HG03064 (cell line): ENCODE measurements at regions not wholly inside any gene's neighbourhood (a gene's known extent, or its start where the extent isn't known, plus 50 kb on each side); places are given as distances from the start of the nearest gene placed in this dataset.

Source experiments
- ATAC-seq: cut with Tn5 transposase; IDR thresholded peaks from one replicate; pipeline ENCODE4 v1.9.1; 2021; ENCODE audit warnings: low read depth; ENCODE audit not compliant: unreplicated experiment

GRCh38 chr13:106734198-106734597 lies 166.3 kb upstream of the ARGLU1 start:
- no peak for ATAC-seq

DNA sequence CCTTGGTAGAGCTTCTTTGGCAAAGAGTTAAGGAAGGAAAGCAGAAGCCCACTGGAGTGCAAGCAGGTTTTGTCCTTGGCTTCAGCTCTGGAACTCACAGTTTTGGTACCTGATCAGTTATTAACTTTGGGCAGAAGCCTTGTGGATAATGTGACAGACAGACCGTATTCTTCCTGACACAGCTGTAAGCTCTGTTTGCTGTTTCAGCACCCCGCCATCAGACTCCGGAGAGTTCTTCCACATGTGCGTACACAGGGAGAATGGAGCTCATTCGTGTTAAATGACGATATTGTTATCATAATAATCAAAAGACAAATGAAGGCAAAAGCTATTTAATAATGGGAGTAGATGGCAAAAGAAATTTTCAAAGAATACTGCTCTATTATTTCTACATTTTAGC lies 155.1 kb upstream of the ARGLU1 start:
- ATAC-seq, result no peak

DNA sequence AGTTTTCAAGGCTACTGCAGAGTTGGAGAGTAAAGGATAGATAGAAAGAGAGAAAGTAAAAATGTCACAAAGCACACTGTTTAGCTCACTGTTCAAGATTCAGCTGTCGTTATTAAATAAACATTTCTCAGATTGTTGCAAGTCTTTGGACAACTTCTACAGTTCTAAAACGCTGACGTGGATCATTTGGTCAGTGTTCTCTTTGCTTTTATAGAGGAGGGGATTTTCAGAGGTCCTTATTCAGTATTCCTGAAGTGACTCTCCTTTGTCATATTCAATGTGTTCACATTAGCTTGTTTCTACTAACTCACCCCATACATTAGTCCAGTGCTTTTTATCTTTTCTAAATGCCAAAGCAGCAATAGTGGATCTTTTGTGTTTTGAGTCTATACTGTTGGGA lies 154.7 kb upstream of the ARGLU1 start:
- ATAC-seq, result no peak

- ATAC-seq, result no peak
These were observed 153.7 kb upstream of the ARGLU1 start for GRCh38 chr13:106721599-106721998.

- no peak for ATAC-seq
These were observed 146.5 kb upstream of the ARGLU1 start for GRCh38 chr13:106714271-106714982.

GRCh38 chr13:106712381-106712780 lies 144.4 kb upstream of the ARGLU1 start:
- no peak for ATAC-seq

DNA sequence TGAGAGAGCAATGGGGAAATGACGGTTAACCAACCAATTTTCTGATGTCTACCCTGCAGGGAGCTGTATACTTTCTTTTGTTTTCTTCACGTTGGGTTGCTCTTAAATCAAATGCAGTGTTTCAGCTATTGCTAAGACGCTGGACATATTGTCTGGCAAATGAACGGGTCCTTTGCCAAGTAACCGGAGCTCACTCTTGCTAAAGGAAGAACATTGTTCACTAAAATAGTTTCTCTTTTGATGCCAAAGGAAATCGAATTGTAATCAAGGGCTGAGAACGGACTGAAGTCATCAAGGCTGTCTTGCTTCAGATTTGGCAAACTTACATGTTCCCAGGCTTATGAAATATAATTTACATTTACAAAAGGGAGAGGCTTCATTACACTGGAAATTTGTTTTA lies 142.3 kb upstream of the ARGLU1 start:
- ATAC-seq, result no peak

DNA sequence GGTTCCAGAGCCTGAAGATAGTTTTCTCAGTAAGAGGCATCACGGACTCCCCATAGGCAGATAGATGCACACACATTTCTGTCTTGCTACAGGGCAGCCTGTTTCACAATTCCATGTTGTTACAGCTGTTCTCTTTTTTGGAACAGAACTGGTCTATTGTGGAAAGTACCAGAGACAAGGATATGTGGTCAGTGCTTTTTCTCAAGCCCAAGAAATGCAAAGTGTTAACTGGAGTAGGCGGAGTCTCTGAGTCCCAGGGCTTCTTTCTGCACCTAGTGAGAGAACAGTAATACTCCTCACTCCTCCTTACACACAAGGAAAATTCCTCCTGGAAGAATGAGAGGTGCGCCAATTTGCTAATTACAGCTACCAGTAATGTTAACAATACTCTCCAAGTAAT lies 141.6 kb upstream of the ARGLU1 start:
- no peak for ATAC-seq

DNA sequence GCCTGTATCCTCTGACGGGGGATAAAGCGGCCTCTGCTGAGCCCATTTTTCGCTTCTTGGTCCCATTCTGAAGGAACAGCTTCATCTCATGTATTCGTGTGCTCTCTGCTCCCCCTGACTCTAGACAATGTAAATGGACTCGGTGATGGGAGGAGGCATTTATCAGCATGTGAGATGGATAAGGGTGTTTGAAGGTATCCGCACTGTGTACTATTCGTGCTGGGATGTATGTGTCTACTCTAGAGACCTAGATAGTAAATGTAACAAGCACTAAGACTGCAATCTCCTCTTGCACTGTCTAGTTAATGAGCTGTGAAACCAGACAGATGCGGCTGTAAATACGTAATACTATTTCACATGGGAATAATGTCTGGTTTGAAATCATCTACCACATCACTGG lies 134.6 kb upstream of the ARGLU1 start:
- no peak for ATAC-seq

GRCh38 chr13:106701771-106702341 lies 133.9 kb upstream of the ARGLU1 start:
- no peak for ATAC-seq

DNA sequence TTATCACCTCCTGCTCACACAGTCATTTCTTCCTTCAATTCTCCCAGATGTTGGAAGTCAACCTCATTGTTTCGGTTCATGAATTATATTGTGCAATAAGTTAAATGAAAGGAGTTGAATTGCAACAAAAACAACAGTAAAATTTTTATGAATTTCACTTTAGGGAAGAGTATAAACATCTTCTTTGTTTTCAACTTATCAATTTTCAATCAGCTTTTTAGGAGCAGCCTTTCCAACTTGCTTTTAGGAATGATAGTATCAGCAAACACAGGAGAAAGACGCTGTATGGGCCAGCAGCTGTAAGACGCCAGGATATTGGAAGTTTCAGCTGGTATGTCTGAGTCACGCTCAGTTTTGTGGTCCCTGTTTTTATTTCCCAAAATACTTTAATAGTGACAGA lies 132.5 kb upstream of the ARGLU1 start:
- ATAC-seq, result no peak

DNA sequence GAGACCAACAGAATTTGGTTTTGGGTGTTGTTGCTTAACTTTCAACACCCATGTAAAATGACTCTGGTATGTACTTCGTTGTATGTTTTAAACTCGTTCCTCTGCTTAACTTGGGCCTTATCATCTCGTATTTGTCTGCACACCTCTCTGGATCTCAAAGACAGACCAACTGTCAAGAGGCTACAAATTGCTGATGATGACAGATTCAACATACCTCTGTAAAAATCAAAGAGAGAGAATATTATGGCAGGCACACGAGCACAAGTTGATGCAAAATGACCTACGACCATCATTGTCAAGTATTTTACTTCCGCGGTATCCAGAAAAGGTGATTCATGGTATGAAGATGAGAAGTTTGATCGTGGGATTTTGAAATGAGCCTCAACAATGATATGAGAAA lies 132.1 kb upstream of the ARGLU1 start:
- no peak for ATAC-seq

- no peak for ATAC-seq
These were observed 131.4 kb upstream of the ARGLU1 start for GRCh38 chr13:106699311-106699710.

- no peak for ATAC-seq
These were observed 128.8 kb upstream of the ARGLU1 start for GRCh38 chr13:106696719-106697118.

DNA sequence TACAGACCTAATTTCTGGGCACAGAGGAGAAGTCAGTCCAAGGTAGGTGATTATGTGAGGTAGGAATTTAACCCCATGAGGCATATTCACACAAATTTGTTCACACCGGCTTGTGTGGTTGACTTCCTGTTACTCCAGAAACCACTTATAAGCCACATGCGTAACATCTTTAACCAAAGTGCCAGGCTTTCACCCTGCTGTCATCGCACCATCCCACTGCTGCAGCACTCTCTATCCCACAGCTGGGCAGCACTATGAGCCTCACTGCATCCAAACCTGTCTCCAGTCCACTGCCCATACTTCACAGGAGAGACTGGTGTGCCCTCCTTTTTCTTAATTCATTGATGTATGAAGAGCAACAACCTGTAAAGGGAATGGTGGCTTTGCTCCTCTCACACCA lies 128.2 kb upstream of the ARGLU1 start:
- no peak for ATAC-seq

DNA sequence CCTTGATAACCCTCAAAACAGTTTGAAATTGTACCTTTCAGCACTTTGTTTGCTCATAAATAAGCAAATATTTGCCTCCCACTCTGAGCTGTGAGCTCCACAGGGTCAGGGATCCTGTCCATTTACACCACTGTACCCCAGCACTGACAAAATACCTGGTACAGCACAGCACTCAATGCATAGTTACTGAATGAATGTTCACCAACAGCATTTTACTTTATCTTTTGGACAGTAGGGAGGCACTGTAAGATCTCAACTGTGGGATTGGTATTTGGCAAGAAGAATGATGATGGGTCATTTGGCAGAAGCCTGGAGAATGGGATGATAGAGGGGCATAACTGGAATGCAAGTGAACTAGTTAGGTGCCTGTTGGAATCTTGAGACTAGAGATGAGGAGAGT lies 127.2 kb upstream of the ARGLU1 start:
- ATAC-seq, result no peak

DNA sequence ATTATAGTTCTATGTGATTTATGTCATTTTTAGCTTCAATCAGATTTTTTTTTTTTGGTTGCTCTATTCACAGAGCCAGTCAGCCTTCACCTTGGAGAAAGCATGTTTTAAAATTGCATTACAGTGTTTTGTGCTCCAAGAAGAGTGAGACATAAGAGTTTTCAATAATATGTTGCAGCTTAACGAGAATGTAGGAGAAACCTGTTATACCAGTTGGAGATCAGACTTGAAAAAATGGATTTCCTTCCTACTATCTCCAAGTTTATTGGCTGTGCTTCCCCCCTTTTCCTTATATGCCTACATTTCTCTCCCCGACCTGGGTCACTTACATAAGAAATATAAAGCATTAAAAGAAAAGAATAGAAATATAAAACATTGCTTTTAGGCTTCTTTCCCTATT lies 123.9 kb upstream of the ARGLU1 start:
- no peak for ATAC-seq

- no peak for ATAC-seq
These were observed 123.4 kb upstream of the ARGLU1 start for GRCh38 chr13:106691341-106691740.

GRCh38 chr13:106690779-106691178 lies 122.8 kb upstream of the ARGLU1 start:
- ATAC-seq, result no peak

DNA sequence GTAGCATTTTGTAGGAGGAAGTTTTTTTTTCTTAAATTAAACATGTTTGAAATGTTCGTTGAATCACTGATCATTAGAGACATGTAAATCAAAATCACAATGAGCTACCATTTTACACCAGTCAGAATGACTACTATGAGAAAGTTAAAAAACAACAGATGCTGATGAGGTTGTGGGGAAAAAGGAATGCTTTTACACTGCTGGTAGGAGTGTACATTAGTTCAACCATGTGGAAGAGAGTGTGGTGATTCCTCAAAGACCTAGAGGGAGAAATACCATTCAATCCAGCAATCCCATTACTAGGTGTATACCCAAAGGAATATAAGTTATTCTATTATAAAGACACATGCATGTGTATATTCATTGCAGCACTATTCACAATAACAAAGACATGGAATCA lies 122.0 kb upstream of the ARGLU1 start:
- no peak for ATAC-seq

- no peak for ATAC-seq
These were observed 121.0 kb upstream of the ARGLU1 start for GRCh38 chr13:106688940-106689339.

DNA sequence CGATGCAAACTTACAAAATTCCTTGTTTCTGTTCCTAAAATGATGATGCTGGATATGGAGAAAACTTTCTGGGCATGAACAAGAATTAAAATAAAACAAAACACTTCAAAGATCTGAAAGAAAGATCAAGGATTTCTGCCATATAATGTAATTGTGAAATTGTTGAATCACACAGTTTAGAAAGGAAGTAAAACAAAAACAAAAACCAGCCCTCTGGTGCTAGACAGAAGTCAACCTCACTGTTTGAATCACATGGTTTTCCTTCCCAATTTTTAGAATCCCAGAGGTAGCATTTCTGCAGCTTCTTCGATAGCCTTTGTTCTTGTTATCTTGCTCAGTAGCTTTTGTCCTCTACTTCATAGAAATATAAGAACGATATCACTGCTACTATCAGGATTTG lies 118.2 kb upstream of the ARGLU1 start:
- ATAC-seq, result no peak

GRCh38 chr13:106685143-106685542 lies 117.2 kb upstream of the ARGLU1 start:
- ATAC-seq, result no peak
